Lower leg skin (tissue), 4 donors: ENCODE measurements at regions not wholly inside any gene's neighbourhood (a gene's known extent, or its start where the extent isn't known, plus 50 kb on each side); places are given as distances from the start of the nearest gene placed in this dataset.

Source experiments
- DNase-seq, 2 donors: peaks; one replicate each; pipeline ENCODE4 v3.0.0-alpha.2; 2019; ENCODE audit warnings: low spot score in 2 of 2
- H3K4me3 ChIP-seq: fragments of 200-600 bp; sonication (generic); 2 replicates; pipeline ENCODE4 v1.5.1; 2017; ENCODE audit warnings: mild to moderate bottlenecking, low read depth; ENCODE audit not compliant: poor library complexity, severe bottlenecking
- CTCF ChIP-seq, 3 donors: fragments of 450-650 bp; IDR thresholded peaks; one replicate each; pipeline ENCODE4 v1.5.1; 2016; ENCODE audit warnings: antibody characterized with exemption in 3 of 3, mild to moderate bottlenecking in 3 of 3, moderate library complexity in 2 of 3
- POLR2A ChIP-seq, 2 donors: fragments of 450-650 bp; IDR thresholded peaks; one replicate each; pipeline ENCODE4 v1.6.1; 2016 to 2017; ENCODE audit warnings: antibody characterized with exemption in 2 of 2, mild to moderate bottlenecking in 1 of 2, moderate library complexity in 1 of 2
- WGBS, 2 donors: methylation state at CpG; one replicate each; pipeline ENCODE4 v1.1.5; 2018; 5-methylcytosine and 5-hydroxymethylcytosine counted together
- intact Hi-C: fragments of 100-400 bp; cut with DNase I; formaldehyde crosslinking; loops from one replicate; pipeline ENCODE4 v1.15.0; 2023; ENCODE audit warnings: low total_unique reads

- 89 to 91% methylated on average over 3 of the region's 3 CpGs for WGBS, 2 donors
- intact Hi-C loops: no loop called here
- no peak for DNase-seq
- no peak for TF ChIP-seq CTCF (IDR thresholded peaks at IDR 0.05)
- no peak for TF ChIP-seq POLR2A (IDR thresholded peaks at IDR 0.05)
- no peak overlapping the region for H3K4me3 ChIP-seq
These were observed 334.5 kb upstream of the BCHE start for GRCh38 chr3:166171695-166172094.

- WGBS, 2 donors: 68 to 69% methylated on average over 1 of the region's 1 CpG
- TF ChIP-seq POLR2A (IDR thresholded peaks at IDR 0.05): no peak
- no peak for TF ChIP-seq CTCF (IDR thresholded peaks at IDR 0.05)
- DNase-seq: no peak
- H3K4me3 ChIP-seq: no peak overlapping the region
- intact Hi-C loops: no loop called here
These were observed 332.5 kb upstream of the BCHE start for GRCh38 chr3:166169681-166170080.

- H3K4me3 ChIP-seq: no peak overlapping the region
- WGBS, 2 donors: 87 to 89% methylated on average over 1 of the region's 1 CpG
- intact Hi-C loops: no loop called here
- no peak for DNase-seq
- TF ChIP-seq CTCF (IDR thresholded peaks at IDR 0.05) (no peak), POLR2A (IDR thresholded peaks at IDR 0.05) (no peak)
These were observed 290.7 kb upstream of the BCHE start for GRCh38 chr3:166127969-166128368.

GRCh38 chr3:166125179-166125578 lies 288.0 kb upstream of the BCHE start:
- DNase-seq: no peak
- intact Hi-C loops: no loop called here
- TF ChIP-seq CTCF (IDR thresholded peaks at IDR 0.05) (no peak), POLR2A (IDR thresholded peaks at IDR 0.05) (no peak)
- H3K4me3 ChIP-seq: no peak overlapping the region
- WGBS, 2 donors: 69 to 71% methylated on average over 2 of the region's 2 CpGs

GRCh38 chr3:166123576-166123975 lies 286.4 kb upstream of the BCHE start:
- H3K4me3 ChIP-seq: no peak overlapping the region
- intact Hi-C loops: no loop called here
- TF ChIP-seq POLR2A (IDR thresholded peaks at IDR 0.05) (no peak), CTCF (IDR thresholded peaks at IDR 0.05) (no peak)
- DNase-seq: no peak

- DNase-seq: no peak
- TF ChIP-seq POLR2A (IDR thresholded peaks at IDR 0.05) (no peak), CTCF (IDR thresholded peaks at IDR 0.05) (no peak)
- H3K4me3 ChIP-seq: no peak overlapping the region
- intact Hi-C loops: no loop called here
These were observed 285.9 kb upstream of the BCHE start for GRCh38 chr3:166123088-166123487.
